GM12878 (cell line): ENCODE measurements at regions not wholly inside any gene's neighbourhood (a gene's known extent, or its start where the extent isn't known, plus 50 kb on each side); places are given as distances from the start of the nearest gene placed in this dataset.

ENCODE experiments used
- CHD2 ChIP-seq: IDR thresholded peaks from 2 replicates; pipeline ENCODE4 v1.6.1; 2011; ENCODE audit warnings: low read depth, low read length, improper control_type of control experiment, borderline replicate concordance
- GABPA ChIP-seq: IDR thresholded peaks from 2 replicates; pipeline ENCODE4 v1.6.1; 2014; ENCODE audit warnings: antibody characterized with exemption, low read depth, mild to moderate bottlenecking, inconsistent platforms
- NR2C2 ChIP-seq: IDR thresholded peaks from 2 replicates; pipeline ENCODE4 v1.6.1; 2011; ENCODE audit warnings: borderline replicate concordance, low read depth; ENCODE audit not compliant: control insufficient read depth, insufficient read length
- NR2F1 ChIP-seq: fragments of 450-650 bp; conservative IDR thresholded peaks from 2 replicates; pipeline ENCODE4 v1.6.1; 2017; ENCODE audit warnings: mild to moderate bottlenecking
- YY1 ChIP-seq: IDR thresholded peaks from 2 replicates; pipeline ENCODE4 v1.6.1; 2011; ENCODE audit warnings: low read depth, mild to moderate bottlenecking, low read length
- TF ChIP-seq, protein P1 (sequence below): fragments of 150-350 bp; IDR thresholded peaks from 2 replicates; pipeline ENCODE4 v1.6.1; 2016; ENCODE audit warnings: low read depth, low read length
- TF ChIP-seq, protein P2 (sequence below), 3 experiments: IDR thresholded peaks in 2 of 3; conservative IDR thresholded peaks in 1 of 3; 2 replicates each; pipeline ENCODE4 v1.5.1; 2011; ENCODE audit warnings: low read depth in 3 of 3, low read length in 3 of 3, mild to moderate bottlenecking in 3 of 3, control low read depth in 2 of 3, moderate library complexity in 2 of 3, inconsistent platforms in 1 of 3, mixed read lengths in 1 of 3; ENCODE audit not compliant: control insufficient read depth in 2 of 3, insufficient read depth in 1 of 3; ENCODE audit errors: extremely low read depth in 1 of 3

DNA sequence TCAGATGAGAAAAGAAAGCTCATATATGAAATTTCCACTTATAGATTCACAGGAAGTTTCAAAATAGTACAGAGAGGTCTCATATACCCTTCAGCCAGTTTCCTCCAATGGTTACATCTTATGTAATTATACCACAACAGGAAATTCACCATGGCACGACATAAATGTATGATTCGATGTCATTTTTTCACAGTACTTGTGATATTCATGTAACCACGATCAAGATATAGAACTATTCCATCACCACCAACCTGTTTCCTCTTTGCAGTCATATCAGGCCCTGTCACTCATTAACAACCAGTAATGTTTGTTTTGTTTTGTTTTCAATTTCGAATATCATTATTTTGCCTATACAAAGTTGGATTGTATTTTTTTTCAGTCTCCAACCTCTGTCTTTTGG is 314.3 kb upstream of the POU3F3 start:
- TF ChIP-seq, protein P1, sequence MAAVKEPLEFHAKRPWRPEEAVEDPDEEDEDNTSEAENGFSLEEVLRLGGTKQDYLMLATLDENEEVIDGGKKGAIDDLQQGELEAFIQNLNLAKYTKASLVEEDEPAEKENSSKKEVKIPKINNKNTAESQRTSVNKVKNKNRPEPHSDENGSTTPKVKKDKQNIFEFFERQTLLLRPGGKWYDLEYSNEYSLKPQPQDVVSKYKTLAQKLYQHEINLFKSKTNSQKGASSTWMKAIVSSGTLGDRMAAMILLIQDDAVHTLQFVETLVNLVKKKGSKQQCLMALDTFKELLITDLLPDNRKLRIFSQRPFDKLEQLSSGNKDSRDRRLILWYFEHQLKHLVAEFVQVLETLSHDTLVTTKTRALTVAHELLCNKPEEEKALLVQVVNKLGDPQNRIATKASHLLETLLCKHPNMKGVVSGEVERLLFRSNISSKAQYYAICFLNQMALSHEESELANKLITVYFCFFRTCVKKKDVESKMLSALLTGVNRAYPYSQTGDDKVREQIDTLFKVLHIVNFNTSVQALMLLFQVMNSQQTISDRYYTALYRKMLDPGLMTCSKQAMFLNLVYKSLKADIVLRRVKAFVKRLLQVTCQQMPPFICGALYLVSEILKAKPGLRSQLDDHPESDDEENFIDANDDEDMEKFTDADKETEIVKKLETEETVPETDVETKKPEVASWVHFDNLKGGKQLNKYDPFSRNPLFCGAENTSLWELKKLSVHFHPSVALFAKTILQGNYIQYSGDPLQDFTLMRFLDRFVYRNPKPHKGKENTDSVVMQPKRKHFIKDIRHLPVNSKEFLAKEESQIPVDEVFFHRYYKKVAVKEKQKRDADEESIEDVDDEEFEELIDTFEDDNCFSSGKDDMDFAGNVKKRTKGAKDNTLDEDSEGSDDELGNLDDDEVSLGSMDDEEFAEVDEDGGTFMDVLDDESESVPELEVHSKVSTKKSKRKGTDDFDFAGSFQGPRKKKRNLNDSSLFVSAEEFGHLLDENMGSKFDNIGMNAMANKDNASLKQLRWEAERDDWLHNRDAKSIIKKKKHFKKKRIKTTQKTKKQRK, result no peak
- no peak for TF ChIP-seq NR2F1
- TF ChIP-seq NR2C2, result no peak
- TF ChIP-seq YY1, result no peak
- no peak for TF ChIP-seq CHD2
- TF ChIP-seq GABPA, result no peak
- TF ChIP-seq, protein P2, sequence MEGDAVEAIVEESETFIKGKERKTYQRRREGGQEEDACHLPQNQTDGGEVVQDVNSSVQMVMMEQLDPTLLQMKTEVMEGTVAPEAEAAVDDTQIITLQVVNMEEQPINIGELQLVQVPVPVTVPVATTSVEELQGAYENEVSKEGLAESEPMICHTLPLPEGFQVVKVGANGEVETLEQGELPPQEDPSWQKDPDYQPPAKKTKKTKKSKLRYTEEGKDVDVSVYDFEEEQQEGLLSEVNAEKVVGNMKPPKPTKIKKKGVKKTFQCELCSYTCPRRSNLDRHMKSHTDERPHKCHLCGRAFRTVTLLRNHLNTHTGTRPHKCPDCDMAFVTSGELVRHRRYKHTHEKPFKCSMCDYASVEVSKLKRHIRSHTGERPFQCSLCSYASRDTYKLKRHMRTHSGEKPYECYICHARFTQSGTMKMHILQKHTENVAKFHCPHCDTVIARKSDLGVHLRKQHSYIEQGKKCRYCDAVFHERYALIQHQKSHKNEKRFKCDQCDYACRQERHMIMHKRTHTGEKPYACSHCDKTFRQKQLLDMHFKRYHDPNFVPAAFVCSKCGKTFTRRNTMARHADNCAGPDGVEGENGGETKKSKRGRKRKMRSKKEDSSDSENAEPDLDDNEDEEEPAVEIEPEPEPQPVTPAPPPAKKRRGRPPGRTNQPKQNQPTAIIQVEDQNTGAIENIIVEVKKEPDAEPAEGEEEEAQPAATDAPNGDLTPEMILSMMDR (IDR thresholded peaks at IDR 0.05 in 2 of 3, conservative IDR thresholded peaks at IDR 0.05 in 1 of 3; ENCODE audit: control insufficient read depth in 2 of 3, extremely low read depth in 1 of 3, insufficient read depth in 1 of 3, low read depth in 3 of 3, low read length in 3 of 3), result no peak
